Fibroblast of peridontal ligament (primary cell): ENCODE measurements at regions not wholly inside any gene's neighbourhood (a gene's known extent, or its start where the extent isn't known, plus 50 kb on each side); places are given as distances from the start of the nearest gene placed in this dataset.
"Not testable (repeated sequence)": the region's sequence is repeated elsewhere in the genome, so short reads cannot be mapped to it uniquely, and the experiment has no call there.

Experiments
- DNase-seq: peaks from one replicate; pipeline ENCODE4 v3.0.0-alpha.2; 2010; ENCODE audit errors: extremely low read depth

GRCh38 chr18:76643199-76643598 lies 148.2 kb upstream of the ZNF516 start:
- DNase-seq = no peak

GRCh38 chr18:76640438-76640837 lies 145.4 kb upstream of the ZNF516 start:
- no peak for DNase-seq

- no peak for DNase-seq
These were observed 139.5 kb upstream of the ZNF516 start for GRCh38 chr18:76634564-76634963.

- DNase-seq = no peak
These were observed 138.7 kb upstream of the ZNF516 start for GRCh38 chr18:76633588-76634269.

GRCh38 chr18:76627444-76627843 lies 132.4 kb upstream of the ZNF516 start:
- DNase-seq = no peak

- no peak for DNase-seq
These were observed 131.9 kb upstream of the ZNF516 start for GRCh38 chr18:76626991-76627390.

- DNase-seq = no peak
These were observed 127.6 kb upstream of the ZNF516 start for GRCh38 chr18:76622651-76623050.

GRCh38 chr18:76621782-76622495 lies 126.9 kb upstream of the ZNF516 start:
- peak; percentile 49 for DNase-seq

GRCh38 chr18:76621226-76621625 lies 126.2 kb upstream of the ZNF516 start:
- peak; percentile 40 for DNase-seq

- peak; percentile 77 for DNase-seq
These were observed 125.5 kb upstream of the ZNF516 start for GRCh38 chr18:76620321-76621170.

GRCh38 chr18:76619621-76620315 lies 124.7 kb upstream of the ZNF516 start:
- DNase-seq = peak; percentile 56

- DNase-seq = no peak
These were observed 124.2 kb upstream of the ZNF516 start for GRCh38 chr18:76619261-76619620.

- DNase-seq = no peak
These were observed 123.7 kb upstream of the ZNF516 start for GRCh38 chr18:76618721-76619120.

GRCh38 chr18:76616373-76616772 lies 121.3 kb upstream of the ZNF516 start:
- DNase-seq = no peak

- DNase-seq = peak; percentile 22
These were observed 120.2 kb upstream of the ZNF516 start for GRCh38 chr18:76615065-76615733.

- no peak for DNase-seq
These were observed 118.7 kb upstream of the ZNF516 start for GRCh38 chr18:76613755-76614120.

- no peak for DNase-seq
These were observed 118.2 kb upstream of the ZNF516 start for GRCh38 chr18:76613053-76613754.

- DNase-seq = not testable (repeated sequence)
These were observed 116.7 kb upstream of the ZNF516 start for GRCh38 chr18:76611750-76612045.

GRCh38 chr18:76610933-76611749 lies 116.1 kb upstream of the ZNF516 start:
- DNase-seq = peak; percentile 61

GRCh38 chr18:76610012-76610411 lies 115.0 kb upstream of the ZNF516 start:
- DNase-seq = no peak
